ENCODE measurements at regions not wholly inside any gene's neighbourhood (a gene's known extent, or its start where the extent isn't known, plus 50 kb on each side); places are given as distances from the start of the nearest gene placed in this dataset.
"Not testable (repeated sequence)": the region's sequence is repeated elsewhere in the genome, so short reads cannot be mapped to it uniquely, and the experiment has no call there.

GRCh38 chr20:58574469-58574868, 59.3 kb upstream of the APCDD1L start:
- Histone ChIP-seq H3K36me3 (replicated peaks) (no peaks in the 10 kb centered on the region), H3K9me3 (no peaks in the 10 kb centered on the region), H3K4me3 (no peak overlapping the region), H3K4me1 (no peaks in the 10 kb centered on the region), H3K27me3 (ENCODE audit: low read depth) (no peaks in the 10 kb centered on the region)
- DNase-seq (ENCODE audit: low spot score in 2 of 2), result no peak
- in situ Hi-C loops (cut with MboI; ENCODE audit: low sequenced_read_pairs), result no loop called here

- Histone ChIP-seq H3K27me3 (ENCODE audit: low read depth) (no peaks in the 10 kb centered on the region), H3K9me3 (no peaks in the 10 kb centered on the region), H3K4me3 (no peak overlapping the region), H3K4me1 (no peaks in the 10 kb centered on the region), H3K36me3 (replicated peaks) (no peaks in the 10 kb centered on the region)
- DNase-seq (ENCODE audit: low spot score in 2 of 2), result no peak
- in situ Hi-C loops (cut with MboI; ENCODE audit: low sequenced_read_pairs), result no loop called here
Observed at GRCh38 chr20:58573986-58574385, 58.8 kb upstream of the APCDD1L start.

GRCh38 chr20:58573257-58573656, 58.1 kb upstream of the APCDD1L start:
- Histone ChIP-seq H3K36me3 (replicated peaks) (no peaks in the 10 kb centered on the region), H3K4me1 (no peaks in the 10 kb centered on the region), H3K9me3 (no peaks in the 10 kb centered on the region), H3K27me3 (ENCODE audit: low read depth) (no peaks in the 10 kb centered on the region), H3K4me3 (no peak overlapping the region)
- DNase-seq (ENCODE audit: low spot score in 2 of 2), result no peak
- in situ Hi-C loops (cut with MboI; ENCODE audit: low sequenced_read_pairs), result no loop called here

- H3K36me3 ChIP-seq (replicated peaks); H3K9me3 ChIP-seq; H3K4me3 ChIP-seq; H3K27me3 ChIP-seq (ENCODE audit: low read depth); DNase-seq (ENCODE audit: low spot score in 2 of 2); H3K4me1 ChIP-seq; in situ Hi-C loops (cut with MboI; ENCODE audit: low sequenced_read_pairs): not testable (repeated sequence)
Observed at GRCh38 chr20:58572428-58572763, 57.2 kb upstream of the APCDD1L start.

GRCh38 chr20:58571693-58572427, 56.7 kb upstream of the APCDD1L start:
- in situ Hi-C loops (cut with MboI; ENCODE audit: low sequenced_read_pairs), result no loop called here
- no peaks in the 10 kb centered on the region for H3K9me3 ChIP-seq
- no peak overlapping the region for H3K4me3 ChIP-seq
- no peaks in the 10 kb centered on the region for H3K36me3 ChIP-seq (replicated peaks)
- H3K4me1 ChIP-seq, result no peaks in the 10 kb centered on the region
- H3K27me3 ChIP-seq (ENCODE audit: low read depth), result no peaks in the 10 kb centered on the region
- DNase-seq (ENCODE audit: low spot score in 2 of 2), result no peak

- DNase-seq (ENCODE audit: low spot score in 2 of 2), result no peak
- no peaks in the 10 kb centered on the region for H3K36me3 ChIP-seq (replicated peaks)
- in situ Hi-C loops (cut with MboI; ENCODE audit: low sequenced_read_pairs), result no loop called here
- H3K4me1 ChIP-seq, result no peaks in the 10 kb centered on the region
- H3K4me3 ChIP-seq, result no peak overlapping the region
- H3K9me3 ChIP-seq, result no peaks in the 10 kb centered on the region
- no peaks in the 10 kb centered on the region for H3K27me3 ChIP-seq (ENCODE audit: low read depth)
Observed at GRCh38 chr20:58571356-58571692, 56.1 kb upstream of the APCDD1L start.

GRCh38 chr20:58570204-58570859, 55.1 kb upstream of the APCDD1L start:
- H3K27me3 ChIP-seq (ENCODE audit: low read depth), result no peaks in the 10 kb centered on the region
- in situ Hi-C loops (cut with MboI; ENCODE audit: low sequenced_read_pairs), result no loop called here
- no peaks in the 10 kb centered on the region for H3K36me3 ChIP-seq (replicated peaks)
- H3K4me3 ChIP-seq, result no peak overlapping the region
- no peaks in the 10 kb centered on the region for H3K4me1 ChIP-seq
- H3K9me3 ChIP-seq, result no peaks in the 10 kb centered on the region
- DNase-seq (ENCODE audit: low spot score in 2 of 2), result no peak

GRCh38 chr20:58569241-58570125, 54.3 kb upstream of the APCDD1L start:
- no peaks in the 10 kb centered on the region for H3K36me3 ChIP-seq (replicated peaks)
- in situ Hi-C loops (cut with MboI; ENCODE audit: low sequenced_read_pairs), result no loop called here
- H3K27me3 ChIP-seq (ENCODE audit: low read depth), result no peaks in the 10 kb centered on the region
- no peak overlapping the region for H3K4me3 ChIP-seq
- no peaks in the 10 kb centered on the region for H3K4me1 ChIP-seq
- no peak for DNase-seq (ENCODE audit: low spot score in 2 of 2)
- H3K9me3 ChIP-seq, result no peaks in the 10 kb centered on the region

- Histone ChIP-seq H3K36me3 (replicated peaks) (no peaks in the 10 kb centered on the region), H3K4me3 (no peak overlapping the region), H3K9me3 (no peaks in the 10 kb centered on the region), H3K4me1 (no peaks in the 10 kb centered on the region), H3K27me3 (ENCODE audit: low read depth) (no peaks in the 10 kb centered on the region)
- in situ Hi-C loops (cut with MboI; ENCODE audit: low sequenced_read_pairs), result no loop called here
- DNase-seq (ENCODE audit: low spot score in 2 of 2), result no peak
Observed at GRCh38 chr20:58568483-58569240, 53.5 kb upstream of the APCDD1L start.

- Histone ChIP-seq H3K9me3 (no peaks in the 10 kb centered on the region), H3K4me3 (no peak overlapping the region), H3K4me1 (no peaks in the 10 kb centered on the region), H3K36me3 (replicated peaks) (no peaks in the 10 kb centered on the region), H3K27me3 (ENCODE audit: low read depth) (no peaks in the 10 kb centered on the region)
- peak; percentile 15 to 28 for DNase-seq (ENCODE audit: low spot score in 2 of 2)
- in situ Hi-C loops (cut with MboI; ENCODE audit: low sequenced_read_pairs), result no loop called here
Observed at GRCh38 chr20:58568126-58568482, 52.9 kb upstream of the APCDD1L start.

- in situ Hi-C loops (cut with MboI; ENCODE audit: low sequenced_read_pairs), result no loop called here
- no peaks in the 10 kb centered on the region for H3K9me3 ChIP-seq
- H3K4me1 ChIP-seq, result no peaks in the 10 kb centered on the region
- no peak overlapping the region for H3K4me3 ChIP-seq
- no peaks in the 10 kb centered on the region for H3K36me3 ChIP-seq (replicated peaks)
- no peak for DNase-seq (ENCODE audit: low spot score in 2 of 2)
- no peaks in the 10 kb centered on the region for H3K27me3 ChIP-seq (ENCODE audit: low read depth)
Observed at GRCh38 chr20:58567437-58567836, 52.2 kb upstream of the APCDD1L start.

GRCh38 chr20:58566981-58567380, 51.8 kb upstream of the APCDD1L start:
- no peaks in the 10 kb centered on the region for H3K27me3 ChIP-seq (ENCODE audit: low read depth)
- H3K36me3 ChIP-seq (replicated peaks), result no peaks in the 10 kb centered on the region
- H3K4me3 ChIP-seq, result no peak overlapping the region
- in situ Hi-C loops (cut with MboI; ENCODE audit: low sequenced_read_pairs), result no loop called here
- no peak for DNase-seq (ENCODE audit: low spot score in 2 of 2)
- no peaks in the 10 kb centered on the region for H3K9me3 ChIP-seq
- H3K4me1 ChIP-seq, result no peaks in the 10 kb centered on the region

- Histone ChIP-seq H3K4me3 (no peak overlapping the region), H3K27me3 (ENCODE audit: low read depth) (no peaks in the 10 kb centered on the region), H3K4me1 (no peaks in the 10 kb centered on the region), H3K36me3 (replicated peaks) (no peaks in the 10 kb centered on the region), H3K9me3 (no peaks in the 10 kb centered on the region)
- DNase-seq (ENCODE audit: low spot score in 2 of 2), result no peak
- in situ Hi-C loops (cut with MboI; ENCODE audit: low sequenced_read_pairs), result no loop called here
Observed at GRCh38 chr20:58565461-58566175, 50.4 kb upstream of the APCDD1L start.

Measured in HAP-1 (cell line).